ENCODE measurements at regions not wholly inside any gene's neighbourhood (a gene's known extent, or its start where the extent isn't known, plus 50 kb on each side); places are given as distances from the start of the nearest gene placed in this dataset.

- Histone ChIP-seq H3K27ac (ENCODE audit: low read depth in 1 of 2, low read length in 2 of 2) (no peak overlapping the region), H3K9me3 (ENCODE audit: control insufficient read depth in 1 of 2, insufficient read depth in 1 of 2, low read length in 2 of 2) (peaks cover 10 to 11% of the 10 kb centered on the region in 2 experiments), H3K27me3 (ENCODE audit: control insufficient read depth in 1 of 2, insufficient read depth in 2 of 2, low read length in 2 of 2) (no peaks in the 10 kb centered on the region), H3K4me3 (ENCODE audit: low read length) (no peak overlapping the region), H3K36me3 (ENCODE audit: insufficient read depth, low read length) (no peaks in the 10 kb centered on the region), H3K4me1 (ENCODE audit: insufficient read depth, low read length) (no peaks in the 10 kb centered on the region)
- ChIA-PET POLR2A (no interaction called here), CTCF (no interaction called here)
- peak in 2 of 14 experiments; percentile 32 to 52 for DNase-seq
- no peak overlapping the region for H3K27ac Mint-ChIP-seq
- no peak for TF ChIP-seq CTCF (IDR thresholded peaks at IDR 0.05)
- H3K4me1 Mint-ChIP-seq (ENCODE audit: low read depth) = no peaks in the 10 kb centered on the region
- intact Hi-C loops (cut with DNase I, micrococcal nuclease) = no loop called here
- no peaks in the 10 kb centered on the region for H3K27me3 Mint-ChIP-seq
- H3K4me3 Mint-ChIP-seq = no peak overlapping the region
- no peaks in the 10 kb centered on the region for H3K36me3 Mint-ChIP-seq (ENCODE audit: low read depth)
- H3K9me3 Mint-ChIP-seq = peaks cover 3% of the 10 kb centered on the region
- no peak for ATAC-seq (ENCODE audit: poor library complexity)
Observed at GRCh38 chr17:73733517-73733916, 89.3 kb upstream of the SDK2 start.

GRCh38 chr17:73735245-73735644 is 91.0 kb upstream of the SDK2 start:
- ChIA-PET CTCF (no interaction called here), POLR2A (no interaction called here)
- H3K27me3 Mint-ChIP-seq = no peaks in the 10 kb centered on the region

GRCh38 chr17:73738751-73739575 is 94.7 kb upstream of the SDK2 start:
- Histone ChIP-seq H3K4me3 (ENCODE audit: low read length) (no peak overlapping the region), H3K27me3 (ENCODE audit: control insufficient read depth in 1 of 2, insufficient read depth in 2 of 2, low read length in 2 of 2) (no peaks in the 10 kb centered on the region), H3K36me3 (ENCODE audit: insufficient read depth, low read length) (no peaks in the 10 kb centered on the region), H3K4me1 (ENCODE audit: insufficient read depth, low read length) (peaks cover 6% of the 10 kb centered on the region), H3K27ac (ENCODE audit: low read depth in 1 of 2, low read length in 2 of 2) (no peak overlapping the region), H3K9me3 (ENCODE audit: control insufficient read depth in 1 of 2, insufficient read depth in 1 of 2, low read length in 2 of 2) (peaks cover 0 to 13% of the 10 kb centered on the region in 2 experiments)
- Mint-ChIP-seq H3K9me3 (no peaks in the 10 kb centered on the region), H3K36me3 (ENCODE audit: low read depth) (no peaks in the 10 kb centered on the region), H3K4me3 (no peak overlapping the region), H3K4me1 (ENCODE audit: low read depth) (peaks cover 13% of the 10 kb centered on the region), H3K27me3 (no peaks in the 10 kb centered on the region), H3K27ac (no peak overlapping the region)
- intact Hi-C loops (cut with DNase I, micrococcal nuclease) = no loop called here
- DNase-seq (no peak), ATAC-seq (ENCODE audit: poor library complexity) (no peak)
- ChIA-PET POLR2A (interaction anchor here (0.7 kb wide), 1 partner anchor 15 kb away, joined by 3 read pairs; no protein-coding TSS in a partner anchor), CTCF (no interaction called here)
- TF ChIP-seq CTCF (IDR thresholded peaks at IDR 0.05) = no peak

More at GRCh38 chr17:73735245-73735644, 91.0 kb upstream of the SDK2 start:
- no peak overlapping the region for H3K4me3 ChIP-seq (ENCODE audit: low read length)
- intact Hi-C loops (cut with DNase I, micrococcal nuclease) = no loop called here
- no peak overlapping the region for H3K4me3 Mint-ChIP-seq
- H3K9me3 Mint-ChIP-seq = peaks cover 3% of the 10 kb centered on the region
- H3K36me3 ChIP-seq (ENCODE audit: insufficient read depth, low read length) = no peaks in the 10 kb centered on the region
- TF ChIP-seq CTCF (IDR thresholded peaks at IDR 0.05) = no peak
- H3K4me1 Mint-ChIP-seq (ENCODE audit: low read depth) = peaks cover 5% of the 10 kb centered on the region
- H3K27ac Mint-ChIP-seq = no peak overlapping the region
- no peak overlapping the region for H3K27ac ChIP-seq (ENCODE audit: low read depth in 1 of 2, low read length in 2 of 2)
- H3K4me1 ChIP-seq (ENCODE audit: insufficient read depth, low read length) = no peaks in the 10 kb centered on the region
- peaks cover 10 to 11% of the 10 kb centered on the region in 2 experiments for H3K9me3 ChIP-seq (ENCODE audit: control insufficient read depth in 1 of 2, insufficient read depth in 1 of 2, low read length in 2 of 2)
- H3K36me3 Mint-ChIP-seq (ENCODE audit: low read depth) = no peaks in the 10 kb centered on the region
- no peak for DNase-seq
- no peak for ATAC-seq (ENCODE audit: poor library complexity)
- H3K27me3 ChIP-seq (ENCODE audit: control insufficient read depth in 1 of 2, insufficient read depth in 2 of 2, low read length in 2 of 2) = no peaks in the 10 kb centered on the region

Data from CD4-positive, alpha-beta T cell (primary cell).